ENCODE measurements at regions not wholly inside any gene's neighbourhood (a gene's known extent, or its start where the extent isn't known, plus 50 kb on each side); places are given as distances from the start of the nearest gene placed in this dataset.

- H3K4me3 ChIP-seq (ENCODE audit: low read depth, low read length), result no peak overlapping the region
- DNase-seq (ENCODE audit: low read depth), result no peak
- TF ChIP-seq CTCF (IDR thresholded peaks at IDR 0.05; ENCODE audit: low read depth, low read length, missing control alignments), result no peak
- in situ Hi-C loops (cut with HindIII; ENCODE audit: low sequenced_read_pairs), result no loop called here
Observed at GRCh38 chr4:134888156-134888555, 686.6 kb upstream of the PABPC4L start.

GRCh38 chr4:134885436-134885835 lies 683.8 kb upstream of the PABPC4L start:
- no peak overlapping the region for H3K4me3 ChIP-seq (ENCODE audit: low read depth, low read length)
- in situ Hi-C loops (cut with HindIII; ENCODE audit: low sequenced_read_pairs), result no loop called here
- no peak for TF ChIP-seq CTCF (IDR thresholded peaks at IDR 0.05; ENCODE audit: low read depth, low read length, missing control alignments)
- DNase-seq (ENCODE audit: low read depth), result no peak

GRCh38 chr4:134883831-134884449 lies 682.4 kb upstream of the PABPC4L start:
- TF ChIP-seq CTCF (IDR thresholded peaks at IDR 0.05; ENCODE audit: low read depth, low read length, missing control alignments), result no peak
- H3K4me3 ChIP-seq (ENCODE audit: low read depth, low read length), result no peak overlapping the region
- DNase-seq (ENCODE audit: low read depth), result no peak
- in situ Hi-C loops (cut with HindIII; ENCODE audit: low sequenced_read_pairs), result no loop called here

- no peak for DNase-seq (ENCODE audit: low read depth)
- TF ChIP-seq CTCF (IDR thresholded peaks at IDR 0.05; ENCODE audit: low read depth, low read length, missing control alignments), result no peak
- in situ Hi-C loops (cut with HindIII; ENCODE audit: low sequenced_read_pairs), result no loop called here
- H3K4me3 ChIP-seq (ENCODE audit: low read depth, low read length), result no peak overlapping the region
Observed at GRCh38 chr4:134879019-134879418, 677.4 kb upstream of the PABPC4L start.

- H3K4me3 ChIP-seq (ENCODE audit: low read depth, low read length), result no peak overlapping the region
- in situ Hi-C loops (cut with HindIII; ENCODE audit: low sequenced_read_pairs), result no loop called here
- TF ChIP-seq CTCF (IDR thresholded peaks at IDR 0.05; ENCODE audit: low read depth, low read length, missing control alignments), result no peak
- DNase-seq (ENCODE audit: low read depth), result no peak
Observed at GRCh38 chr4:134867027-134867426, 665.4 kb upstream of the PABPC4L start.

GRCh38 chr4:134865675-134866074 lies 664.1 kb upstream of the PABPC4L start:
- no peak for DNase-seq (ENCODE audit: low read depth)
- in situ Hi-C loops (cut with HindIII; ENCODE audit: low sequenced_read_pairs), result no loop called here
- TF ChIP-seq CTCF (IDR thresholded peaks at IDR 0.05; ENCODE audit: low read depth, low read length, missing control alignments), result no peak
- H3K4me3 ChIP-seq (ENCODE audit: low read depth, low read length), result no peak overlapping the region
